ENCODE measurements at regions not wholly inside any gene's neighbourhood (a gene's known extent, or its start where the extent isn't known, plus 50 kb on each side); places are given as distances from the start of the nearest gene placed in this dataset.

DNA sequence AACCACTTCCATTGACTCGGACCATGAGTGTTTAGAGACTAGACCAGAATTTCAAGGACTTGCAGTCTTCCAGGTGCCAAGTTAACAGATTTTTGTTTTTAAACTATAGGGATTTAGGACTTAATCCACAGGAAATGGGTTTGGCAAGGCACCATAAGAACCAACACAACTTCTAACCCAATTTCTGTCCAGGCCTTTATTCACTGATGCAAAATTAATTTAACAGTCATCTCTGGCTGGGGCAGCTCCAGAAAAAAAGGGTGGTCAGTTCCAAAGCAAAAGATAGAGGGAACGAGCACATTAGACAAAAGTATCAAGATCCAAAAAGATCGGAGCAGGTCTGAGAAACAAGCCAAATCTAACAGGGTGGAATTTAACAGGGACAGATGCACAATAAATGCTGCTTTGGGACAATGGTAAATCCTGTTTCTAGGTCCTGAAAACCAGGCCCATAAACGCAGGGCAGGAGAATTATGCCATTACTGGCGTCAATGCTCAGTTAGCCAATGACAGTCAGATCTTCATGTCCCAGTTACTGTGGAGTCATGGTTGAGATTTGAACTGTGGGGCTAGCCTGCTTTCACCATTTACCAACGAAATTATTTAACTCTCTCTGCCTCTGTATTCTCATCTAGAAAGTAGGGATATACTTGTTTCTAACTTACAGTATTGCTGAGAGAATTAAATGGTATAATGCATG, 590.8 kb upstream of the BRINP1 start:
- ATAC-seq (no peak), DNase-seq (no peak)
- Histone ChIP-seq H3K9me3 (no peaks in the 10 kb centered on the region), H3K36me3 (no peaks in the 10 kb centered on the region), H3K27me3 (ENCODE audit: low read depth) (no peaks in the 10 kb centered on the region), H3K4me1 (peaks cover 11% of the 10 kb centered on the region), H3K27ac (no peak overlapping the region), H3K4me3 (no peak overlapping the region)
- intact Hi-C loops (cut with DNase I) = no loop called here
- TF ChIP-seq, protein P1, sequence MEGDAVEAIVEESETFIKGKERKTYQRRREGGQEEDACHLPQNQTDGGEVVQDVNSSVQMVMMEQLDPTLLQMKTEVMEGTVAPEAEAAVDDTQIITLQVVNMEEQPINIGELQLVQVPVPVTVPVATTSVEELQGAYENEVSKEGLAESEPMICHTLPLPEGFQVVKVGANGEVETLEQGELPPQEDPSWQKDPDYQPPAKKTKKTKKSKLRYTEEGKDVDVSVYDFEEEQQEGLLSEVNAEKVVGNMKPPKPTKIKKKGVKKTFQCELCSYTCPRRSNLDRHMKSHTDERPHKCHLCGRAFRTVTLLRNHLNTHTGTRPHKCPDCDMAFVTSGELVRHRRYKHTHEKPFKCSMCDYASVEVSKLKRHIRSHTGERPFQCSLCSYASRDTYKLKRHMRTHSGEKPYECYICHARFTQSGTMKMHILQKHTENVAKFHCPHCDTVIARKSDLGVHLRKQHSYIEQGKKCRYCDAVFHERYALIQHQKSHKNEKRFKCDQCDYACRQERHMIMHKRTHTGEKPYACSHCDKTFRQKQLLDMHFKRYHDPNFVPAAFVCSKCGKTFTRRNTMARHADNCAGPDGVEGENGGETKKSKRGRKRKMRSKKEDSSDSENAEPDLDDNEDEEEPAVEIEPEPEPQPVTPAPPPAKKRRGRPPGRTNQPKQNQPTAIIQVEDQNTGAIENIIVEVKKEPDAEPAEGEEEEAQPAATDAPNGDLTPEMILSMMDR (IDR thresholded peaks at IDR 0.05) = no peak

DNA sequence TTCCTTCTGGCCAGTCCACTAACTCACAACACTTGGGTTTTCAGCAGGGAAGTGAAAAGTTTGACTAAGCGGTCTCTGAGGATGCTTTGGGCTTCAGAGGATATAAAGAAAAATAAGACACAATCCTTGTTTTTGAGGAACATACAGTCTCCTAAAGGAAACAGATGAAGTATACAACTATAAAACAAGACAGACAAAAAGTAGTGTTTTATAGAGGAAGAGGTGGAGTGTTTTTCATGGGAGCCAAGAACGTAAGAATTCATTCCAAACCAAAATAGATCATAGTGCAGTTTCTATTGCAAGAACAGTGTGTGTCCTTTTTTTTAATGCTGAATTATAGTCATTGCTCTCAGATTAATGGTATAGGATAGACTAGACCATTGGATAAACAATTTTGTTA, 586.9 kb upstream of the BRINP1 start:
- no peak for ATAC-seq
- no peaks in the 10 kb centered on the region for H3K4me1 ChIP-seq
- no peak for DNase-seq
- no peak overlapping the region for H3K27ac ChIP-seq
- no peaks in the 10 kb centered on the region for H3K36me3 ChIP-seq
- no peaks in the 10 kb centered on the region for H3K9me3 ChIP-seq
- H3K4me3 ChIP-seq = no peak overlapping the region
- H3K27me3 ChIP-seq (ENCODE audit: low read depth) = no peaks in the 10 kb centered on the region
- TF ChIP-seq, protein P1 (IDR thresholded peaks at IDR 0.05) = no peak
- intact Hi-C loops (cut with DNase I) = no loop called here

DNA sequence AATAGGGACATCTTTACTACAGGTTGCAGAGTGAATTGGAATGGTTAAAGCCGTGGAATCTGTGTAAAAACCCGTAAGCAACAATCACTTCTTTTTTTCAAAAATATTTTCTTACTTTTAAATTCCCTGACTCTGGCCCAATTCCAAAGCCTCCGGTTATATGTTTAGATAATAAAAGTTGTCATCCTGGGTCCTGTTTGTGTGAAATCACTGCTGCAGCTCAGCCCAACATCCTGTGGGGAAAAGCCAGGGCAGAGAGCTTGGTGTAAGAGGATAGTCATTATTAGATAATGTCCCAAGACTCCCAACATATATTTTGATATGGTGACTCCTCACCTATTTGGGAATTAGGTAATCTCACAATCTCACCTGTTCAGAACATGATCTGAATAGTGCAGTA, 586.0 kb upstream of the BRINP1 start:
- Histone ChIP-seq H3K27me3 (ENCODE audit: low read depth) (no peaks in the 10 kb centered on the region), H3K4me3 (no peak overlapping the region), H3K36me3 (no peaks in the 10 kb centered on the region), H3K4me1 (no peaks in the 10 kb centered on the region), H3K27ac (no peak overlapping the region), H3K9me3 (no peaks in the 10 kb centered on the region)
- DNase-seq (no peak), ATAC-seq (no peak)
- TF ChIP-seq, protein P1 (IDR thresholded peaks at IDR 0.05) = no peak
- intact Hi-C loops (cut with DNase I) = no loop called here

DNA sequence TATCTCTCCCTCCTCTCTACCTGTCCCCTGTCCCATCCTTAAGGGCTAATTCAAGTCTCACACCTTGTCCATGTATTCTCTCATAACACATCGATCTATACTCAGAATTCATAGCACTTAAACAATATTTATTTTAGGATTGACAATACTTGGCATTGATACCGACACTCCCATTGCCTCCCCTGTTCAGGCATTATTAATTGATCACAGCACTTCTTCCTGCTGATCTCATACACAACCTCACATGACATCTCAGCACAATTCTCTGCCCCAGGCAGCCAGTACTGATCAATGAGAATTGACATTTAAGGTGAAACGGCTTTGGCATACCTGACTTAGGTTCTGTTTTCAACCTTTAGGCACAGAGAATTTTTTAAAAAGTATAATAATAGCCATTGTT, 582.4 kb upstream of the BRINP1 start:
- H3K4me1 ChIP-seq = no peaks in the 10 kb centered on the region
- H3K4me3 ChIP-seq = no peak overlapping the region
- intact Hi-C loops (cut with DNase I) = no loop called here
- no peaks in the 10 kb centered on the region for H3K9me3 ChIP-seq
- DNase-seq (no peak), ATAC-seq (no peak)
- no peaks in the 10 kb centered on the region for H3K36me3 ChIP-seq
- H3K27me3 ChIP-seq (ENCODE audit: low read depth) = no peaks in the 10 kb centered on the region
- H3K27ac ChIP-seq = no peak overlapping the region
- TF ChIP-seq, protein P1 (IDR thresholded peaks at IDR 0.05) = no peak

DNA sequence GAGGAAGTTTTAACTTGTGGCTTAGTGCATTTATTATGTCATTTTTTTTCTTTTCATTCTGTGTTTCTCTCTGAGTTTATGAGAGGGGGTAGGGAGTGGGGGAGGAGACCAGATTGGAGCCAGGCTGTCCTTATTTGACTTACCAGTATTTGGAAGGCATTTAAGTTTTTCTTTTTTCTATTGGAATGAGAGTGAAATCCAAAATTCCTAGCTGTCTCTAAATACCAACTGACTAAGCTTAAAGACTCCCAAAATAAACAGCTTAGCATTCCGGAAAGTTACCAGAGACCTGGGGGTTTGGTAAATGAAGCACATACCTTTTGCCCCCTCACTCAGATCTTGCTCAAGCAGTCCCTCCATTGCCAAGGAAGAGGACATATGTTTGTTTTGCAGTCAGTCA, 581.9 kb upstream of the BRINP1 start:
- Histone ChIP-seq H3K9me3 (no peaks in the 10 kb centered on the region), H3K4me1 (no peaks in the 10 kb centered on the region), H3K27ac (no peak overlapping the region), H3K4me3 (no peak overlapping the region), H3K36me3 (no peaks in the 10 kb centered on the region), H3K27me3 (ENCODE audit: low read depth) (no peaks in the 10 kb centered on the region)
- TF ChIP-seq, protein P1 (IDR thresholded peaks at IDR 0.05) = no peak
- ATAC-seq (peak in 1 of 2 donors; percentile 41), DNase-seq (no peak)
- intact Hi-C loops (cut with DNase I) = no loop called here
